NCI-H2081 treated with DMSO at 0.1 percent for 48 hours (cell line): ENCODE measurements at regions not wholly inside any gene's neighbourhood (a gene's known extent, or its start where the extent isn't known, plus 50 kb on each side); places are given as distances from the start of the nearest gene placed in this dataset.
"Not testable (repeated sequence)": the region's sequence is repeated elsewhere in the genome, so short reads cannot be mapped to it uniquely, and the experiment has no call there.

ENCODE experiments used
- DNase-seq: peaks from one replicate; lab custom pipeline; 2025; lab: John Stamatoyannopoulos, UW

DNA sequence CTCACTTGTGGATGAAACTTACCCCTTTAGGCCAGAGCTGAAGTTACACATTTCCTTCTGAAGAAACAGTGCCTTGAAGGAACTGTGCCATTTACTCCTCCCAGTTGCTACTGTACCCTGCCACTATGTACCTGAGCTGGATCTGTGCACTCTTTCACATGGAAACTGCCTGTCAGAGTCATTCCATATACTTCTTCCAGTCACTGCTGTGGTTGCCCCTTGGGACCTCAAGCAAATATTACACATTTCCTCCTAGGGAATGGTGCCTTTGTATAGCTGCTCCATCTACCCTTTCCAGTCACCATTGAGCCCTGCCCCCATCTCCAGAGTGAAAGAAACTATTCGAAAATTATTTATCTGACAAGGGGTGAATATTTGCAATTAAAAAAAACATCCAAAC lies 1328.3 kb downstream of the TECRL start:
- no peak for DNase-seq

DNA sequence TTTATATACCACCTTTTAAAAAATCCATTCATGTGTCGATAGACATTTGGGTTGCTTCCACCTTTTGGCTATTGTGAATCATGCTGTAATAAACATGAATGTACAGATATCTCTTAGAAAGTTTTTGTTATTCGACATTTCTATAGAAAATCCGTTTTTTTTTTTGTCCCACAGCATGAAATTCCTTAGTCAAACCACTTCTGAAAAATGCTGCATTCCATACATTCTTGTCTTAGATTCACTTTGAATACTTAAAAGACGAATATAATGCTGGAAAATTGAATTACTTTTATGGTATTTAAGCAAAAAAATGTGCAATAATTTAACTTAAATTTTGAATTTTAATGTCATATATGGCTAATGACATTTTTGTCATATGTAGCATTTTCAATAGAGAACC lies 1345.5 kb downstream of the TECRL start:
- no peak for DNase-seq

GRCh38 chr4:63062891-63063290 lies 1346.4 kb downstream of the TECRL start:
- DNase-seq: not testable (repeated sequence)

- no peak for DNase-seq
These were observed 1359.5 kb downstream of the TECRL start for GRCh38 chr4:63049726-63050125.

- DNase-seq: no peak
These were observed 1360.0 kb downstream of the TECRL start for GRCh38 chr4:63049278-63049677.

DNA sequence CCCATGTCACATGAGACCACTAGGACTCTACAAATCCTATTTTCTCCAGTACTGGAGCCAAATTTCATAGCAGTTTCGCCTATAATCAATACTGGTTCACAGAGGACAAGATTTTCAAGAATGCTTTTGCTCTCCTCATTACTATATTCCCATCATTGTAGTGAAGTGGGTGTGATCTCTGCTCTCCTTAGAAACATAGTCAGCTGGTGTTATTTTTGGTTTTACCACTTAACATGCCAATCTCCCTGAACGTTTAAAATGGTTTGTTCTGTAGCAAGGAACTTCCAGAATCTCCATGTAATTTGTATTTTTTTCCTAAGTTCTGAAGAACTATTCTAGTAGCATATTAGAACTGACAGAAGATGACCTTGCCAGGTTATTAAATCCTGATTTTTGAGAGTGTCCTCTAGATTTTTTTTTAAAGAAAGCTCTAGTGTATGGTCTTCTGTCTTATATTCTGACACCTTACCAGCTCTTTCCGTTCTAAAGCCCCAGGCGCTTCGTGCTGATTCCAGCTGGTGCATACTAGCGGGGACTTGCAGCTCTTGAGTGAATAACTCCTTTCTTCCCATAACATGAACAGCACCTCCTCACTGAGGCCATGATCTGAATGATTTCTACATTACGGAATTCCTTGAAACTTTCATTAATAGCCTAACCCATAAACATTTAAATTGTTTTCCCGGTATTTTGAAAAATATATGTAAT lies 1372.9 kb downstream of the TECRL start:
- no peak for DNase-seq

GRCh38 chr4:63029380-63029779 lies 1379.9 kb downstream of the TECRL start:
- DNase-seq: no peak

DNA sequence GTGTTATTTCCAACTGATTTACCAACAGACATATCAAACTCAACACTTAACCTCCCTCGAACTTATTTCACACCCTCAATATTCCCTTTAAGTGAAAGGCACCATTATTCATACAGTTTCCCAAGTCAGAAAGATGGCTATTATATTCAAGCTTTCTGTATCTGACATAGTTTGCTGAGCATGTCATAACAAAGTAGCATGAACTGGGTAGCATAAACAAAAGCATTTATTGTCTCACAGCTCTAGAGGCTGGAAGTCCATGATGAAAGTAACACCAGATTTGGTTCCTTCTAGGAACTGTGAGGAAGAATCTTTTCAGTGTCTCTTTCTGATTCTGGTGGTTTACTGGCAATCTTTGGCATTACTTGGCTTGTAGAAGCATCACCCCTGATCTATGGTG lies 1388.6 kb downstream of the TECRL start:
- no peak for DNase-seq

DNA sequence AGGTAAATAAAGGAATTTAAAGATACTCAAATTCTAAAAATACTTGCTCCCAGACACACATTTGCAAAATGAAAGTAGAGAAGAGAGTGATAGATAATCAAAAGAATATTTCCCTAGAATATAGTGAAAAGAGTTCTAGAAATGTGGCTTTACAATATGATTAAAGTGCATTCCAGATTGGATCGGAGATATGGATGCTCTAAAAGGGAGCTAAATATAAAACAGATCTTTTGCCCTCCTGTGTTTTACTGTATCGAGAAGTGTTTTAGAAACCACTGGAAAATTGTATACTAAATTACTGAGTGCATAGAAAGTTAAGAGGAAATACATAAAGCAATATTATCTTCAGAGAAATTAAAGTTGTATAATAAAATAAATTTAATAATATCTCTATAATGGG lies 1392.0 kb downstream of the TECRL start:
- DNase-seq: no peak

GRCh38 chr4:62970846-62971245 lies 1438.4 kb downstream of the TECRL start:
- no peak for DNase-seq

DNA sequence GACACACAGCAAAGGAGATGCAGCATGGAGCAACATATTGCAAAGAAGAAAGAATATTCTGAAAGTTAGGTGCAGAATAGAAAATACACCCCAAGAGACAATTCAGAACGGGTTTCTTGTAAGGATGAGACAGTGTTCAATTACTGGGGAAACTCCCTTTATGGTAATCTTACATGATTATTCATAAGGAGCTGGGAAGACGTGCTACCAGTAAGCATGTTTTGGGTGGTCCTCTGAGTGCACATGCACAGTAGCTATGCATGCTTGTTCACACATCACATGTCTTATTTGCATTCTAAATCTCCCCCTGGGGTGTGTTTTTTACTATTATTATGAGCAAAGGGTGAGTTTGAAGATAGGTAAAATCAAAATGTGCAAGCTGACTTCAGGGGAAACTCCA lies 1448.8 kb downstream of the TECRL start:
- no peak for DNase-seq

- no peak for DNase-seq
These were observed 1455.5 kb downstream of the TECRL start for GRCh38 chr4:62953752-62954151.

GRCh38 chr4:62952366-62952765 lies 1456.9 kb downstream of the TECRL start:
- no peak for DNase-seq

DNA sequence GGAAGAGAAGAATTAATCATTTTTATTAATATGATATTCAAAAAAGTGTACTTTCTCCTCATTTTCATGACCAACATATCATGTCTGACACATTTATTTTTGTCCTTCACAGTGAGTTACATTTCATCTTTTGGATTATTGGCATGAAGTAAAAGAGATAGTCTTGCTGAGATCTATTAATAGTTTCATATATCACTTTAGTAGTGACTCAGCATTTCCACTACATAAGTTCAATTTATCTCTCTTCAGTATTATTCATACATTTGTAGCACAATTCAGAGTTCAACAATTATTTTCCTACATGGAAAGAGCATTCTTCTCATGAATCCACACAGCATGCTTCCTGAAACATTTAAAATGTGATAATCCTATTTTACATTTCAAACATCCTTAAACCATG lies 1461.1 kb downstream of the TECRL start:
- DNase-seq: no peak

- no peak for DNase-seq
These were observed 1469.0 kb downstream of the TECRL start for GRCh38 chr4:62940229-62940628.

GRCh38 chr4:62930884-62931283 lies 1478.4 kb downstream of the TECRL start:
- DNase-seq: no peak

DNA sequence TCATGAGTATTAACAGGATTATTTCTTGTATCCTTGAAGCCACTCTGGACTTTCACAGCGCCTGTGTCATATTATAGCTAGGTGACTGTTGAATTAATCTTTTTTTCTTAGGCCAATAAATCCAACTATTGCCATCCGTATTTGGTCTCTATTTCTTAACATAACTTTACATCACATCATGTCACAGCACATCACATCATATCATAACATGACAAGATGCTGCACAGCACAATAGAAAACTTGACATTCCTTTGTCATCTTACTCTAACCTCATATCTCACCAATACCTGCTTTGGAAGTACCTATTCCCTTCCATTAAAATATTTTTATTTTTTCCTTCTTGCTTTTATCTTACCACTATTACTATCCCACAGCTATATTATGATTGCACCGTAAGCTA lies 1480.8 kb downstream of the TECRL start:
- DNase-seq: no peak

GRCh38 chr4:62927574-62927973 lies 1481.7 kb downstream of the TECRL start:
- DNase-seq: no peak

GRCh38 chr4:62923783-62924182 lies 1485.5 kb downstream of the TECRL start:
- no peak for DNase-seq

DNA sequence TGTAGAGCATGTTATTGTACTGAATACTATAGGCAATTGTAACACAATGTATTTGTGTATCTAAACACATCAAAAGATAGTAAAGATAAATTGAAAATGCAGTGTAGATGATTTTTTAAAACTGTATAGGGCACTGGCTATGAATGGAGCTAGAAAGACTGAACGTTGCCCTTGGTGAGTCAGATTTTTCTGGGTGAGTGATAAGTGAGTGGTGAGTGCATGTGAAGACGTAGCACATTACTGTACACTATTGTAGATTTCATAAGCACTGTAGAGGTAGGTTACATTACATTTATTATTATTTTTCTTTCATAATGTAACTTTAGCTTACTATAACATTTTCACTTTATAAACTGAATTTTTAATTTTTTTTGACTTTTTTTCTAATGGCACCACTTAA lies 1491.6 kb downstream of the TECRL start:
- DNase-seq: no peak

DNA sequence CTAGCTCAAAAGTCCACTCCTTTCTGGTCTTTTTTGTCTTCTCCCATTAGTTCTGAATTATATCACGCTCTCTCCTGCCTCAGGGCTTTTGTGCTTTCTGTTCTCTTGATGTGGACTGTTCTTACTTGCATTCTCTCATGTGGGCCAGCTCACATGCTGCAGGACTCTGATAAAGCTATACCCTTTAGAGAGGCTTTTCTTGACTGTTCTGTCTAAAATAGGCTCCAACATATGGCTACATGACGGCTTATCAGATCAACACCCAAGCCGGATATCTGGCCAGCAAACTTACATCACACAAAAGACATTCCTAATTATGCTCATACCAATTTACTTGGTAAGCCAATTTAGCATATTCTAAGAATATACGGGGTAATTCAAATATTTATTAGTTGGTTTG lies 1494.5 kb downstream of the TECRL start:
- DNase-seq: no peak

GRCh38 chr4:62913065-62913464 lies 1496.2 kb downstream of the TECRL start:
- no peak for DNase-seq

DNA sequence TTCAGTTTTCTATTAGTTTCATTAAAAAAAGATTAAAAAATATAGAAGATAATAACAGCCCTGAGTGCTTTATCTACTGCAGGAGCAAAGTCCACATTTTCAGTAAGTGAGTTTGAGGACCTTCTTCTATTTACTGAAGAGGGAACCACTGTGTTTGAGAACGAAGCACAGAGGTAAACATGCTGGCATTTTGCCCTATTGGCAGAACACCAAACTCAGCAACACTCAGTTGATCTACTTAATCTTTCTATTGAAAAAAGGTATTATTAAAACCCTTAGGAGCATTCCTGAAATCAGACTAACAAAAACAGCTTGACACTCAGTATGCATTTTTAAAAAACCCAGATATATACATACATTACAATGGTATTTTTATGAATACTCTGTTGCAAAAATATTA lies 1496.7 kb downstream of the TECRL start:
- DNase-seq: no peak

DNA sequence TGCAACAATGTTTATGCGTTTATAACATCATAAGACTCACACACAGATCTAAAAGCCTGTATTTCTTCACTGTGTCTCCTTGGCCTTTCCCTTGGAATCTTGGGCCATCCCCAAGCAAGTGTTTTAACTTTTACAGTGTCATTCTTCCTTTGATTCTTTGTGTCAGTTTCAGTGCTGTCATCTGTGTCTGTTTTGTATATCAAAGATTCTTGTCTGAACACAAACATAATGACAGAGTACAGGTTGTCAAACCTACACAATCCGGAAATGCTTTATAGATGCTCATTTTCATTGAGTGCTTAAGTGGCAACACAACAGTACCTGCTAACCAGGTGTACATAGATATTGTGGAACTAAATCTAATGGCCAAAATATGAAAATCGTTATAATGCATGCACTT lies 1500.0 kb downstream of the TECRL start:
- DNase-seq: no peak

DNA sequence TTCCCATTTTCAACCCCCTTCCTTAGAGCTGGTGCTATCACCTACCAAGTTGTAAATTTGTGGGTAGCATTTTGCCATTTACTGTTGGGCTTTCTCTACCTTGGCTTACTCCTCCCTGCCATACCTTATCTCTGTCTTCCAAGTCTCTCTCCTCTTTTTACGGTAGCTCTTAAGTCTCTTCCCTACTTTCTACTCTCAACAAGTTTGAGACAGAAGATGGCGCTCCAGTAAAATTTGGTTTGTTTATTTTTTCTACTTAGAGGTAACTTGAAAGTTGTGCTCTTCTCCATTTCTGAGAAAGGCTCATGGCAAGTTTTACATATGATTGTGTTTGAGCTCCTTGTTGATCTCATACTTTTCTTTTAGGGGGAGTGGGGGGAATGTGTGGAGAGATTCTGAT lies 1508.1 kb downstream of the TECRL start:
- no peak for DNase-seq
